ES-I3 (cell line): ENCODE measurements at regions not wholly inside any gene's neighbourhood (a gene's known extent, or its start where the extent isn't known, plus 50 kb on each side); places are given as distances from the start of the nearest gene placed in this dataset.

Experiments
- H3K36me3 ChIP-seq: 2 replicates; pipeline ENCODE4 v1.6.1; 2013; ENCODE audit warnings: mild to moderate bottlenecking, low read length, control low read depth, moderate library complexity; ENCODE audit not compliant: insufficient read depth
- H3K4me1 ChIP-seq: 2 replicates; pipeline ENCODE4 v1.6.1; 2013; ENCODE audit warnings: mild to moderate bottlenecking, control low read depth, low read length; ENCODE audit not compliant: insufficient read depth
- H3K9ac ChIP-seq: 2 replicates; pipeline ENCODE4 v1.6.1; 2013; ENCODE audit warnings: low read depth, mild to moderate bottlenecking, low read length, moderate library complexity
- H3K9me3 ChIP-seq: 2 replicates; pipeline ENCODE4 v1.6.1; 2013; ENCODE audit warnings: mild to moderate bottlenecking, low read length, moderate library complexity; ENCODE audit not compliant: control insufficient read depth, insufficient read depth

DNA sequence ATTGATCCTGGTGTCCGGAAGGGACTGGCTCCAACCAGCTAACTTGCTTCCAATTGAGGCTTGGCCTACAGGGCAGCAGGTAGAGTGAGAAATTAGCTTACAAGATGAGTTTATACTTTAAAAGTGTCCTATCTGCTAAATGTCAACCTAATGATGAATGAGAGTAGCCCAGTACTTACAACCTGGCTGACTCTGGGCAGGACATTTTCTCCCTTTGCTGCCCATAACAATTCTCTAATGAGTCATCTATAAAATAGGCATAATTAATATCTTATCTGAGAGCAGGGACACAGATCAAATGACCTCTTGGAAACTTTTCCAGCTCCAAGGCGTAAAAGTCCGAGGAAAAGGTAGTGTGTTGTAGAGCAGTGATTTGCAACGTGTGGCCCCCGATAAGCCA, 398.4 kb upstream of the BOD1L1 start:
- Histone ChIP-seq H3K9me3 (no peaks in the 10 kb centered on the region), H3K36me3 (no peaks in the 10 kb centered on the region), H3K4me1 (peaks cover 3% of the 10 kb centered on the region; the same call in 1 of the 2 replicates), H3K9ac (no peak overlapping the region)

DNA sequence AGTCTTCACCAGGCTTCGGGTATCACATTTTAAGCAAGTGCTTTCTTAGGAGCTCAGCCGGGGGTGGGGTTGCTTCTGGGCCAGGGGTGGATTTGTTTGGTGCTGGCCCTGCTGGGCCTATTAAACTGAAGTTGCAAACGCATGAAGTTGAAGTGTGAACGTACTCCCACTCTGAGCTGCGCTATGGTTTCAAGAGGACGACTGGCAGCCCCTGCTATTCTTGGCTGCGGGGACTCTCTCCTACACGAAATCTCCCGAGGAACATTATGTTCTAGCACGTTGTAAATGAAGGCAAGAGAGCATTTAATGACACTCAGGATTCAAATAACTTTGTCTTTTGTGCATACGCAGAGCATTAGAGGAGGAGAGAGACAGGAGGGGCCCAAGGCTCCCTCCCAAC, 401.3 kb upstream of the BOD1L1 start:
- Histone ChIP-seq H3K9me3 (no peaks in the 10 kb centered on the region), H3K36me3 (no peaks in the 10 kb centered on the region), H3K9ac (no peak overlapping the region), H3K4me1 (no peaks in the 10 kb centered on the region)

DNA sequence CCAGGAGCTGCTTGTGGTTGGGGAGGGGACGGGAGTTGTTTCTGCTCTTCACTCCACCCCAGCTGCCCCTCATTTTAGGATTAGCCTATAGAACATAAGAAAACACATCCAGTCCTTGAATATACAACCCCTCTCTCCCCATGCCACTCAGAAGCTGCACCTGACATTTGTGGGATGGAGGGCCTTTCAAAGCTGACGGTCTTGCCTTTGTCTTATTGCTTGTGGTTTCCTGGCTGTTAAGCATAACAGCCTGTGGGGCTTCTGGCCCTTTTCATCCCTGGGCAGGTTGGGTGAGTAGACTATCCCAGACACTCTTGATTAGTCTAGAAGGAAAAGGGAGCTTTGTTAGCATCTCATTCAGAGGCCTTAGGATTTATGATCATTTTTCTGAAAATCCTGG, 407.6 kb upstream of the BOD1L1 start:
- H3K9me3 ChIP-seq, result no peaks in the 10 kb centered on the region
- no peak overlapping the region for H3K9ac ChIP-seq
- H3K4me1 ChIP-seq, result peaks cover 6% of the 10 kb centered on the region; the same call in 1 of the 2 replicates
- H3K36me3 ChIP-seq, result no peaks in the 10 kb centered on the region

DNA sequence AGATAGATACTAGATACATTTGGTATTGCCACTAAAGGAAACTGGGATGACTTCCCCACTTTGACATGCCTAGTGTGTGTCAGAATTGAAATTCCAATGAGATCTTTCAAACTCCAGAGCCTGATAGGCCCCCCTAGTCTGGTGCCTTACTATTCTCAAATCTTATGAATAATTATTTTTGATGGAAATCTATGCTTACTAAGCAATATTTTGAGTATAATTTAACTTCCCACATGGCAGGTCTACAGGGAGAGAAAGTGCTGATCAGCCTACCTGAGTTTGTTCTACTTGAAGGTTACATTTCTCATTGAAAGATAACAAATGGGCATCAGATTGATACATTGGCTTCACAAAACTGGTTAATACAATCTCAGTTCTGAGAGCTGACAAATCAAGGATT, 415.7 kb upstream of the BOD1L1 start:
- no peak overlapping the region for H3K9ac ChIP-seq

DNA sequence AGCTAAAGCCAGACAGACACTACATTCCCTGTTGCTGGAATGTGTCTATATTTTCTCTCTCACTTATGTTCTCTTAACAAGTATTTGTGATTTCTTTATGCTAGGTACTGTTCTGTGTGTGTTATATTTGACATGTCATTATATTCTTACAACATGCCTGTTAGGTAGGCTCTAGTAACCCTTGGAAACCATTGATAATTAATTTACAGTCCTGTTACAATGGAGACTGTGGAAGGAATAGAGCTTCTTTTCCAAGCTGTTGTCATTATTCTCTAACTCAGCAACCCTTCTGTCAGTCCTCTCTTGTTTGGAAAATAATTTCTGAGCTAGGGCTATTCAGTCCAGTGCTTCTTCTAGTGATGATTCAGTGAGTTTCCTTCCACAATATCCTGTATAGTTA, 419.1 kb upstream of the BOD1L1 start:
- Histone ChIP-seq H3K9ac (no peak overlapping the region), H3K4me1 (no peaks in the 10 kb centered on the region), H3K9me3 (0 out of 2 replicates have a peak, but pooled peaks cover 2% of the 10 kb centered on the region), H3K36me3 (no peaks in the 10 kb centered on the region)

More for the DNA sequence above, 415.7 kb upstream of the BOD1L1 start:
- no peaks in the 10 kb centered on the region for H3K36me3 ChIP-seq
- no peaks in the 10 kb centered on the region for H3K4me1 ChIP-seq
- no peaks in the 10 kb centered on the region for H3K9me3 ChIP-seq

DNA sequence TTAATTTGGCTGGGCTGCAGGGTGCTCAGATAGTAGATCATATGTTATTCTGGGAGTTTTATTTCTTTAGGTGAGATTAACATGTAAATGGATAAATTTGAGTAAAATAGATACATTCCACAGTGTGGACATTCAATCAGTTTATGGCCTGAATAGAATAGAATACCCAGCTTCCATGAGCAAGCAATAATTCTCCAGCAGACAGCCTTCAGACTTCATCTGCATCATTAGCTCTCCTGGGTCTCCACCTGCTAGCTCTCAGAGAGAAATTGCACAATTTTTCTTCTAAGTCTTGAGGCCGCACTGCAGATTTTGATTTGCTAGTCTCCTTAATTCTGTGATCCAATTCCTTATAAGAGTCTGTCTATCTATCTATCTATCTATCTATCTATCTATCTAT, 420.3 kb upstream of the BOD1L1 start:
- Histone ChIP-seq H3K9ac (no peak overlapping the region), H3K9me3 (0 out of 2 replicates have a peak, but pooled peaks cover 2% of the 10 kb centered on the region), H3K36me3 (no peaks in the 10 kb centered on the region), H3K4me1 (no peaks in the 10 kb centered on the region)

DNA sequence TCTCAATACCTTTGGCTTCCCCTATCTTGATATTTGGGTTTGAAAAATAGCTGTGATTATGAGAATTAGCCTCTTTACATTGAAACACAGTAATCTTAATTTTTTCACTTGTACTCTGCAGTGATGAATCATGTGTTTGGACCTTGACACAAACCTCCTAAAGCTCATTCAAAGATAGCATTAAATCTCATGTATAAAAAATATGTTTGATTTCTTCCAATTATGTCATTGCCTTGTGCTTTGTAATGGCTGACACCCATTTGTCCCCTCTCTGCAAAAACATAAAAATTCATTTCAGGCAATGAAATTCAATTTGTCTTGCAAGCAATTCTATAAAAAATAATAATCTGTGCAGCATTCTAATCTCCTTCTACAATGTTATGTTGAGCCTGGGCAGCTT, 422.4 kb upstream of the BOD1L1 start:
- Histone ChIP-seq H3K9me3 (0 out of 2 replicates have a peak, but pooled peaks cover 2% of the 10 kb centered on the region), H3K9ac (no peak overlapping the region), H3K4me1 (no peaks in the 10 kb centered on the region), H3K36me3 (no peaks in the 10 kb centered on the region)

DNA sequence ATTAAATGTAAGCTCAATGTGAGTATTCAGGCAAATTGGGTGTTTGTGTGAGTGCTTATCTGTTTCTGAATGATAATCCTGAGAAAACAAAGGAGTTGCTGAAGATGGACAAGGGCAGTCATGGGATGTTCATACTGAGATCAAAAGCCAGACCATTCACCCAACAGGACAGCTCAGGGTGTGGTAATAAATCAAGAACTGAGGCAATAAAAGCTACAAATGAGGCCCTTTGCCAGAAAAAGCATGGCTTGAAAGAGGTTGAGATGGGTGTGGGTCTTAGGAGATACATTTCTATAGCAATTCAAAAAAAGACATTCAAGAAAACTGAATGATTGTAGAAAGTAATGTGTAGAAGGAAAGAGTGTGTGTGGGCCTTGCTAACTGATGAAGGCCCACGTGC, 425.8 kb upstream of the BOD1L1 start:
- Histone ChIP-seq H3K9me3 (0 out of 2 replicates have a peak, but pooled peaks cover 2% of the 10 kb centered on the region), H3K36me3 (no peaks in the 10 kb centered on the region), H3K4me1 (no peaks in the 10 kb centered on the region), H3K9ac (no peak overlapping the region)

DNA sequence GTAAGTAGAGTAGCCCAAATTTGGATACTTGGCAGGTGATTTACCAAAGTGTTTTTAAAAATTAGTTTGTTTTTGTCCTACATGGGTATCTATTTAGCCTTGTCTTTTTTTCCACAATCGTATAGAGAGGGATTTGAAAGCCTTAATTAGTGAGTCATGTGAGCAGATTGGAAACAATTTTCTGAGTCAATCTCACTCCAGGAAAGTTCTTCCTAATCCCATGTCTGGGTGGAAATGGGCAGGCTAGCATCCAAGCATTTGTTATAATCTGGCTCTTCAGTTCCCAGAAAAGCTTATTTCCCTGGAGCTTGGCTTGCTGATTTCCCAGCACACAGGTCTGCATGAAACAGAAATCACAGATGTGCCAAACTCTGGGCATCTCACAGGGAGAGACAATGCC, 426.9 kb upstream of the BOD1L1 start:
- Histone ChIP-seq H3K36me3 (no peaks in the 10 kb centered on the region), H3K4me1 (no peaks in the 10 kb centered on the region), H3K9ac (no peak overlapping the region), H3K9me3 (no peaks in the 10 kb centered on the region)

DNA sequence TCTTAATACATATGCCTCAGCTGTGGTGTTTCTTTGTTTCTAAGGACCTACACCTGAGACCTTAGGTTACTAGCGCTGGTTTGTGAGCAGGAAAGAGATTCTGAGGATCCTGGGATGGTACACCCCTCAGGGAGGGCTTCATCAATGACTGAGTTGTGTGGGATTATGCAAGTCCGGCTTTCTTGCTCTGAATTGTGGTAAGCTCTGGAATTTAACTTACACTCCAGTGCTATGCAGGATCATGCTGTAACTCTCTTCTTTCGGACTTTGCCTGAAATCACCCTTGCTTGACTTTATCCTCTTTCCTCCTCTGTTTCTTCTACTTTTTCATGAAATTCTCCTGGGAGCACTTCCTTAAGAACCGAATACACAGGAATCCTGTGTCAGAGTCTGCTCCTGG, 431.5 kb upstream of the BOD1L1 start:
- no peaks in the 10 kb centered on the region for H3K9me3 ChIP-seq

DNA sequence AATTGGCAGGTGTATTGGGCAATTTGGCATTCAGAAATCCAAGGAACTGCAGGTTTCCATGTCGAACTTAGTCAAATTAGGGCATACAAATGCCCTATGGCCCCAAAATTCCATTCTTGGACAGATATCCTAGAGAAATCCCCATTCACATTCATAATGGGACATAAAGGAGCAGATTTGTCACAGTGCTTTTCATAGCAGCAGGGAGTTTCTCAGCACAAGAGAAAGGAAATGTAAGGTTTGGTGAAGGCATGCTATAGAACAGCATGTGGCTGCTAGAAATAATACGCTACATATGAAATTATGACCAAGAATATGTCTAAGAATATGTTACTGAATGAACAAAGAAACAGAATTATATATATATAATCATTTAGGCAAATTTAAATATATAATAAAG, 437.5 kb upstream of the BOD1L1 start:
- no peak overlapping the region for H3K9ac ChIP-seq
- H3K9me3 ChIP-seq, result no peaks in the 10 kb centered on the region
- no peaks in the 10 kb centered on the region for H3K36me3 ChIP-seq
- H3K4me1 ChIP-seq, result peaks cover 9% of the 10 kb centered on the region; the same call in 1 of the 2 replicates

More for the DNA sequence above, 431.5 kb upstream of the BOD1L1 start:
- Histone ChIP-seq H3K9ac (no peak overlapping the region), H3K36me3 (no peaks in the 10 kb centered on the region), H3K4me1 (no peaks in the 10 kb centered on the region)

DNA sequence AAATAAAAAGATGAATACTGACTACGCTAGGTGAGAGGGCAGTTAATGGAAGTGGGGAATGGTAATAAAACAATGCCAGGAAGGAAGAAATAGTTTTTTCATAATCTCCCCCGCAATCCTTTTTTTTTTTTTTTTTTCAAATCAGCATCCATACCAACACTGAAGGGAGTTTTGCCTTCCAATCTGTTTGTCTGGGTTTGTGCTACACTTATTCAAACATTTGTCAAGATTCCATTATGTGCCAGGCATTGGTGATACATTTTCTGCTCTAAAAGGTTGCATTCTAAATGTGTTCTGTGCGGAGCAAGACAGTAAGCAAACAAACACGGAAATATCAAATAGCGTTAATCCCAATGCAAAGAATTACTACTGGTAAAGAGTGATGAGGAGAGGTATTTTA, 437.9 kb upstream of the BOD1L1 start:
- Histone ChIP-seq H3K9ac (no peak overlapping the region), H3K4me1 (peaks cover 9% of the 10 kb centered on the region; the same call in 1 of the 2 replicates), H3K9me3 (no peaks in the 10 kb centered on the region), H3K36me3 (no peaks in the 10 kb centered on the region)

DNA sequence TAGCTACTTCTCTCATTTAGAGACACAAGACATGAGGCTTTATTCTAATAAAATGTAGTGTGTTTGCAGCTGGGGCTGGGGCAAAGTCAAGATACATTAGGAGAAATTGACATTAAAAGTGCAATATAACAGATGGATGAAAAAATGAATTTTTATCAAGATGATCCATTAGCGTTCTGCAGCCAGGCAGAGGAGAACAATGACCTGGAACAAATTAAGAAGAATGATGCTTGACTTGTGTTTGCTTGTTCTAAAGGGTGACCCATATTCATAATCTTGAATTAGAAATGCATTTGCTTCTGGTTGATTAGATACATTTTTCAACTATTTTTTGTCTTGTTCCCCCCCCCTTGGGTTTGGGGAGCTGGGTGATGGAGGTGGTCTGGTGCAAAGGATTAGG, 439.5 kb upstream of the BOD1L1 start:
- no peaks in the 10 kb centered on the region for H3K36me3 ChIP-seq
- no peak overlapping the region for H3K9ac ChIP-seq
- peaks cover 11% of the 10 kb centered on the region for H3K9me3 ChIP-seq
- H3K4me1 ChIP-seq, result peaks cover 9% of the 10 kb centered on the region; the same call in 1 of the 2 replicates

DNA sequence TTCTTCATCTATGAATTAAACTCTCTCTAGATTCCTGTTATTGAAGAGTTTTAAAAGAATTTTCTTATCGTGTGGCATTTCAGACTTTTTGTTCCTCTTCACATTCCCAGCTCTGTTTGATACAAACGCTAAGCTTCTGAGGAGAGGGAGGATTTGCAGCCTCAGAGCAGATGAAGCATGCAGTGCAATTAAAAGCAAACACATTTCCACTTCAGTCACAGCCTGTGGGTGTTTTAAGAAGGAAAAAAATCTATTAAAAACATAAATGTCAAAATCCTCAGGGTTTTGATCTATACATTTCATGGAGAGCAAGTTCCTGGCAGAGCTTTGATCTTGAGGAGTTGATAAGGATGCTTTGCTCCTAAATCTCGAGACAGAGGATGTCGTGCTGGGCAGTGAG, 442.4 kb upstream of the BOD1L1 start:
- Histone ChIP-seq H3K9ac (no peak overlapping the region), H3K9me3 (peaks cover 24% of the 10 kb centered on the region), H3K36me3 (no peaks in the 10 kb centered on the region), H3K4me1 (peaks cover 9% of the 10 kb centered on the region; the same call in 1 of the 2 replicates)

DNA sequence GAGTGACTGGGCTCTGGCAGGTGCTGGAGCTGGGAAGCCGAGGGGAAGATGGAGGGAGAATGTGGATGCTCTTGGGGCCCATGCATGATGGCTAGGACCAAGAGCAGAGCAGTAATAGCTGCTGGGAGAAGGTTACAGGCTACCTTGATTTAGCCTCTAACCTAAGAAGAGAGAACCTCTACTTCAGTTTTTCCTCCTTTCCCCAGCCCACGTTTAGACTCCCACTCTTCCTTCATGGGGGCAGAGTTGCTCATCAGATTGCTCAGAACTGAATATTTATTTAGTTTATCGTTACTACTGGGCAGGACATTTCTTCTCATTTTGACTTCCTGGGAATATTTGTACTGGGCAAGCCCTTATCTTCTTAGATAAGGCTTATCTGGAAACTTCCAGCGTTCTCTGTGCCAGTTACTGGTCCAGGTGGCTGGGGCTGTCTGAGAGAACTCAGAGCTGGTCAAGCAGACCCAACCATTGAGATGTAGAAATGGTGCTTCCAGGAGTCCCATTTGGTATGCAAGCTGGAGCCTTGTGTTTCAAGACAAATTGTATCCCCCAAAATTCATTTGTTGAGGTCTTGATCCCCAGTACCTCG, 442.9 kb upstream of the BOD1L1 start:
- Histone ChIP-seq H3K9me3 (peaks cover 24% of the 10 kb centered on the region), H3K9ac (no peak overlapping the region), H3K4me1 (peaks cover 5% of the 10 kb centered on the region; the same call in 1 of the 2 replicates), H3K36me3 (no peaks in the 10 kb centered on the region)
